WTC11 (cell line): ENCODE measurements at regions not wholly inside any gene's neighbourhood (a gene's known extent, or its start where the extent isn't known, plus 50 kb on each side); places are given as distances from the start of the nearest gene placed in this dataset.

Experiments
- ATAC-seq: fragments of 200-7000 bp; cut with Tn5 transposase; 2 replicates; pipeline ENCODE4 v1.10.0; 2021; ENCODE audit warnings: mild to moderate bottlenecking, moderate library complexity
- CTCF ChIA-PET: fragments of 300-600 bp; sonication (Branson Sonifier 250); formaldehyde crosslinking; loops from one replicate; lab custom pipeline; 2021; ENCODE audit warnings: antibody characterized with exemption; lab: Charles Lee
- POLR2A ChIA-PET: fragments of 350-600 bp; sonication (Branson Sonifier 250); formaldehyde crosslinking; loops from one replicate; lab custom pipeline; 2021; ENCODE audit warnings: antibody characterized with exemption; lab: Charles Lee
- DNase-seq: peaks from one replicate; pipeline ENCODE4 v3.0.0; 2021; ENCODE audit warnings: low spot score
- H3K27ac Mint-ChIP-seq: 2 replicates; pipeline ENCODE4 v1.8.0; 2021; ENCODE audit warnings: mixed read lengths
- H3K27me3 Mint-ChIP-seq: 2 replicates; pipeline ENCODE4 v1.8.0; 2021; ENCODE audit warnings: low read depth, mild to moderate bottlenecking, moderate library complexity, mixed read lengths
- H3K36me3 Mint-ChIP-seq: 2 replicates; pipeline ENCODE4 v1.8.0; 2021; ENCODE audit warnings: mixed read lengths
- H3K4me1 Mint-ChIP-seq: 2 replicates; pipeline ENCODE4 v1.8.0; 2022; ENCODE audit warnings: mixed read lengths
- H3K4me3 Mint-ChIP-seq: 2 replicates; pipeline ENCODE4 v1.8.0; 2021; ENCODE audit warnings: mild to moderate bottlenecking, moderate library complexity, mixed read lengths
- H3K9me3 Mint-ChIP-seq: 2 replicates; pipeline ENCODE4 v1.8.0; 2021; ENCODE audit warnings: mixed read lengths
- ARID4B ChIP-seq: sonication (generic); formaldehyde crosslinking; IDR thresholded peaks from 2 replicates; pipeline ENCODE4 v1.8.0; 2023; ENCODE audit warnings: missing genetic modification reagents, mild to moderate bottlenecking, borderline replicate concordance
- ATF3 ChIP-seq: sonication (generic); formaldehyde crosslinking; conservative IDR thresholded peaks from 2 replicates; pipeline ENCODE4 v1.8.1; 2022; ENCODE audit warnings: mild to moderate bottlenecking, missing genetic modification reagents
- ATF6 ChIP-seq: sonication (generic); formaldehyde crosslinking; IDR thresholded peaks from 2 replicates; pipeline ENCODE4 v1.8.1; 2023; ENCODE audit warnings: mild to moderate bottlenecking, missing genetic modification reagents
- ELF4 ChIP-seq: sonication (generic); formaldehyde crosslinking; IDR thresholded peaks from 2 replicates; pipeline ENCODE4 v1.8.1; 2022; ENCODE audit warnings: low read depth, mild to moderate bottlenecking, moderate library complexity, missing genetic modification reagents
- ERG ChIP-seq: fragments of 250-450 bp; sonication (Bioruptor Pico); IDR thresholded peaks from 2 replicates; pipeline ENCODE4 v1.8.0; 2021; ENCODE audit warnings: mild to moderate bottlenecking
- FOXK1 ChIP-seq: sonication (generic); formaldehyde crosslinking; IDR thresholded peaks from 2 replicates; pipeline ENCODE4 v1.8.0; 2022; ENCODE audit warnings: mild to moderate bottlenecking, moderate library complexity, missing genetic modification reagents
- GRHL2 ChIP-seq: fragments of 250-450 bp; sonication (Bioruptor Pico); IDR thresholded peaks from 2 replicates; pipeline ENCODE4 v1.8.0; 2022; ENCODE audit warnings: mild to moderate bottlenecking, moderate library complexity; ENCODE audit not compliant: insufficient replicate concordance, severe bottlenecking
- HMGXB4 ChIP-seq: sonication (generic); formaldehyde crosslinking; IDR thresholded peaks from 2 replicates; pipeline ENCODE4 v1.8.1; 2023; ENCODE audit warnings: mild to moderate bottlenecking, moderate library complexity, missing genetic modification reagents
- NR3C1 ChIP-seq: sonication (generic); formaldehyde crosslinking; conservative IDR thresholded peaks from 2 replicates; pipeline ENCODE4 v1.8.1; 2023; ENCODE audit warnings: low read depth, mild to moderate bottlenecking, missing genetic modification reagents
- SP1 ChIP-seq: sonication (generic); formaldehyde crosslinking; conservative IDR thresholded peaks from 2 replicates; pipeline ENCODE4 v1.8.1; 2022; ENCODE audit warnings: missing genetic modification reagents
- TCF7 ChIP-seq: sonication (generic); formaldehyde crosslinking; IDR thresholded peaks from 2 replicates; pipeline ENCODE4 v1.8.0; 2022; ENCODE audit warnings: mild to moderate bottlenecking, low read depth, missing genetic modification reagents, moderate library complexity
- ZBTB21 ChIP-seq: sonication (generic); formaldehyde crosslinking; IDR thresholded peaks from 2 replicates; pipeline ENCODE4 v1.8.1; 2023; ENCODE audit warnings: mild to moderate bottlenecking, missing genetic modification reagents, borderline replicate concordance
- ZBTB43 ChIP-seq: sonication (generic); formaldehyde crosslinking; IDR thresholded peaks from 2 replicates; pipeline ENCODE4 v1.8.1; 2023; ENCODE audit warnings: mild to moderate bottlenecking, missing genetic modification reagents
- ZMAT4 ChIP-seq: fragments of 250-450 bp; sonication (Bioruptor Pico); IDR thresholded peaks from 2 replicates; pipeline ENCODE4 v1.9.0; 2021; ENCODE audit warnings: mild to moderate bottlenecking
- ZNF232 ChIP-seq: sonication (generic); formaldehyde crosslinking; IDR thresholded peaks from 2 replicates; pipeline ENCODE4 v1.8.0; 2022; ENCODE audit warnings: mild to moderate bottlenecking, missing genetic modification reagents
- ZNF416 ChIP-seq: fragments of 250-450 bp; sonication (Bioruptor Pico); IDR thresholded peaks from 2 replicates; pipeline ENCODE4 v1.9.0; 2021; ENCODE audit warnings: mild to moderate bottlenecking, inconsistent platforms
- ZNF423 ChIP-seq: fragments of 250-450 bp; sonication (Bioruptor Pico); IDR thresholded peaks from 2 replicates; pipeline ENCODE4 v2.1.2; 2022; ENCODE audit warnings: mild to moderate bottlenecking, moderate library complexity
- ZNF425 ChIP-seq: fragments of 250-450 bp; sonication (Bioruptor Pico); conservative IDR thresholded peaks from 2 replicates; pipeline ENCODE4 v1.9.0; 2021; ENCODE audit warnings: mild to moderate bottlenecking

- no peak for TF ChIP-seq ZBTB43 (CRISPR knock-in tag)
- no peak for TF ChIP-seq ATF6
- TF ChIP-seq ERG (CRISPR knock-in tag) = no peak
- TF ChIP-seq ZBTB21 = no peak
- no peak for TF ChIP-seq ATF3 (CRISPR knock-in tag)
- TF ChIP-seq TCF7 = no peak
- TF ChIP-seq HMGXB4 (CRISPR knock-in tag) = no peak
- no peak for TF ChIP-seq ZNF232 (CRISPR knock-in tag)
- TF ChIP-seq ARID4B (CRISPR knock-in tag) = no peak
- no peak for TF ChIP-seq SP1 (CRISPR knock-in tag)
- no peak for TF ChIP-seq NR3C1 (CRISPR knock-in tag)
Observed at GRCh38 chr11:109350091-109350490, 71.9 kb upstream of the C11orf87 start (continued).

- Mint-ChIP-seq H3K27ac (no peak overlapping the region), H3K4me1 (peaks cover 7% of the 10 kb centered on the region; the same call in 1 of the 2 replicates), H3K4me3 (no peak overlapping the region)
- POLR2A ChIA-PET = no interaction called here
- no peak for DNase-seq
- ATAC-seq = no peak
- TF ChIP-seq ERG (CRISPR knock-in tag) (no peak), ZNF416 (CRISPR knock-in tag) (no peak), ELF4 (no peak), ZMAT4 (CRISPR knock-in tag) (no peak), GRHL2 (CRISPR knock-in tag) (no peak), FOXK1 (CRISPR knock-in tag) (no peak), ZNF423 (no peak), ZNF425 (CRISPR knock-in tag) (no peak)
- TF ChIP-seq, all 79 proteins: peak for 0
- H3K9me3 Mint-ChIP-seq = no peaks in the 10 kb centered on the region
- H3K36me3 Mint-ChIP-seq = no peaks in the 10 kb centered on the region
- CTCF ChIA-PET = no interaction called here
- H3K27me3 Mint-ChIP-seq = no peaks in the 10 kb centered on the region
Observed at GRCh38 chr11:109362059-109362458, 59.9 kb upstream of the C11orf87 start.
